NCI-H1694 treated with DMSO at 0.1 percent for 48 hours (cell line): ENCODE measurements at regions not wholly inside any gene's neighbourhood (a gene's known extent, or its start where the extent isn't known, plus 50 kb on each side); places are given as distances from the start of the nearest gene placed in this dataset.
A peak's percentile ranks its signal among the peaks of the same experiment; 100 is the strongest.

Experiments
- DNase-seq: peaks from one replicate; lab custom pipeline; 2025; lab: John Stamatoyannopoulos, UW

GRCh38 chr4:149928507-149928906 is 112.9 kb upstream of the IQCM start:
- no peak for DNase-seq

GRCh38 chr4:149931431-149931830 is 115.8 kb upstream of the IQCM start:
- DNase-seq = no peak

- DNase-seq = no peak
Observed at GRCh38 chr4:149932188-149932587, 116.5 kb upstream of the IQCM start.

GRCh38 chr4:149933120-149933519 is 117.5 kb upstream of the IQCM start:
- no peak for DNase-seq

GRCh38 chr4:149933883-149934282 is 118.2 kb upstream of the IQCM start:
- no peak for DNase-seq

GRCh38 chr4:149949381-149949780 is 128.9 kb upstream of the DCLK2 start:
- DNase-seq = no peak

- no peak for DNase-seq
Observed at GRCh38 chr4:149951152-149951900, 126.9 kb upstream of the DCLK2 start.

GRCh38 chr4:149952101-149952500 is 126.1 kb upstream of the DCLK2 start:
- no peak for DNase-seq

GRCh38 chr4:149952716-149953115 is 125.5 kb upstream of the DCLK2 start:
- no peak for DNase-seq

- no peak for DNase-seq
Observed at GRCh38 chr4:149955780-149956390, 122.4 kb upstream of the DCLK2 start.

GRCh38 chr4:149956678-149957077 is 121.6 kb upstream of the DCLK2 start:
- DNase-seq = no peak

- DNase-seq = no peak
Observed at GRCh38 chr4:149961876-149962597, 116.2 kb upstream of the DCLK2 start.

GRCh38 chr4:149964001-149964796 is 114.0 kb upstream of the DCLK2 start:
- DNase-seq = no peak

GRCh38 chr4:149965206-149965605 is 113.0 kb upstream of the DCLK2 start:
- no peak for DNase-seq

GRCh38 chr4:149972407-149972806 is 105.8 kb upstream of the DCLK2 start:
- no peak for DNase-seq

- DNase-seq = no peak
Observed at GRCh38 chr4:149973181-149973580, 105.1 kb upstream of the DCLK2 start.

GRCh38 chr4:149975172-149975571 is 103.1 kb upstream of the DCLK2 start:
- no peak for DNase-seq

- DNase-seq = no peak
Observed at GRCh38 chr4:149980121-149980682, 98.0 kb upstream of the DCLK2 start.

- peak; percentile 5 for DNase-seq
Observed at GRCh38 chr4:149980941-149981340, 97.3 kb upstream of the DCLK2 start.

GRCh38 chr4:149983401-149983800 is 94.8 kb upstream of the DCLK2 start:
- no peak for DNase-seq

GRCh38 chr4:149983931-149984330 is 94.3 kb upstream of the DCLK2 start:
- DNase-seq = no peak

GRCh38 chr4:149985981-149986380 is 92.3 kb upstream of the DCLK2 start:
- no peak for DNase-seq
